Activated T-helper 1 cell treated with Interleukin-2 at 50 U/mL for 16 hours (primary cell): ENCODE measurements at regions not wholly inside any gene's neighbourhood (a gene's known extent, or its start where the extent isn't known, plus 50 kb on each side); places are given as distances from the start of the nearest gene placed in this dataset.
"Not testable (repeated sequence)": the region's sequence is repeated elsewhere in the genome, so short reads cannot be mapped to it uniquely, and the experiment has no call there.

Experiments used
- DNase-seq: peaks from one replicate; pipeline ENCODE4 v3.0.0-alpha.2; 2020; ENCODE audit warnings: low read depth

DNA sequence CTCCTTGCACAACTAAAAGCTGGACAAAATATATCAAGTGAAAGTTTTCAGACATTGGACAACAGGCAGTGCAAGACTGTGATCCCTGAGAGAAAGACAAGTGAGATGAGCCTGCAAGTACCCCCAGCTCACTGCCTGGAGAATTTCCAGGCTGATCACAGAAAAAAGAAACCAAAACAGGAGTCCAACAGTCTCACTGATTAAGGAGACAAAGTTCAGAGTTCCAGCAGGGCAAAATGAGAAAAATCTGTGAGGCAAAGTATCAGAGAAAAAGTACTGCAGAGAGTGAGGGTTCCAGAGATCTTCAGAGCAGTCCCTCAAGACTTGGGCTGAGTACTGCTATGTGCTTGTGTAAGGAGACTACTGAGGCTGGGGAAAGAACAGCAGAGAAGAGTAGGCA, 56.0 kb upstream of the PRSS3 start:
- no peak for DNase-seq

GRCh38 chr9:33740075-33740474, 55.3 kb upstream of the PRSS3 start:
- no peak for DNase-seq

DNA sequence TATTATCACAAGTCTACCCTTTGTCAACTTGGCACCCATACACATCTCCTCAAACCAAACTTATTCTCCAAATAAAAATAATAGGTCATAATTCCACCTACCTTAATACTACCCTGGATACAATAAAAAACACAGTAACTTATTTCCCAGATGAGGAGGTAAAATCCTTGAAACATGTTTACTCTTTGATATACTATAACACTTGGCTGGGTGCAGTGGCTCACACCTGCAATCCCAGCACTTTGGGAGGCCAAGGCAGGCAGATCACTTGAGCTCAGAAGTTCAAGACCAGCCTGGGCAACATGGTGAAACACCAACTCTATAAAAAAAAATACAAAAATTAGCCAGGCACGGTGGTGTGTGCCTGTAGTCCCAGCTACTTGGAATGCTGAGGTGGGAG, 54.4 kb upstream of the PRSS3 start:
- not testable (repeated sequence) for DNase-seq

GRCh38 chr9:33742051-33742450, 53.3 kb upstream of the PRSS3 start:
- no peak for DNase-seq

DNA sequence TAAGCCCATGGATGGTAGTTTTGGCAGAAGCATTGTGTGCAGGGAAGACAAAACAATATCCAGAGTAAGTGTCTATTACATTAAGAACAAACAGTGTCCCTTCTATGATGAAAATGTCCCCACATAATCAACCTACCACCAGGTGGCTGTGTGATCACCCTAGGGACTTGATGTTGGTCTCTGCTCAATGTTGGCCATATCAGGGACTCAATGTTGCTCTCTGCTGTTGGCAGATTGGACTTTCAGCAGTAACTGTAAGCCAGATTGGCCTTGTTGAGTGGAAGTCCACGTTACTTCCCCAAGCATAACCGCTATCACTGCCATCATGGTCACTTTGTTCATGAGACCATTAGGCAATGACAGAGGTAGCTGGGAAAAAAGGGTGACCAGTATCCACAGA, 52.8 kb upstream of the PRSS3 start:
- DNase-seq, result no peak
